Left ventricle myocardium superior (tissue), 1 donor: ENCODE measurements at regions not wholly inside any gene's neighbourhood (a gene's known extent, or its start where the extent isn't known, plus 50 kb on each side); places are given as distances from the start of the nearest gene placed in this dataset.
"Not testable (repeated sequence)": the region's sequence is repeated elsewhere in the genome, so short reads cannot be mapped to it uniquely, and the experiment has no call there.

Experiments used
- ATAC-seq: fragments of 200-7000 bp; cut with Tn5 transposase; one replicate; pipeline ENCODE4 v1.9.1; 2020; ENCODE audit warnings: mild to moderate bottlenecking, moderate library complexity
- DNase-seq: peaks from one replicate; pipeline ENCODE4 v3.0.0-alpha.2; 2020
- intact Hi-C: fragments of 100-400 bp; cut with micrococcal nuclease; formaldehyde crosslinking; loops from one replicate; pipeline ENCODE4 v1.11.0; 2022
- donor health status: DM: no; HTN: yes; CAD: no; lungs with severe emphysema.

- ATAC-seq: no peak
- intact Hi-C loops: no loop called here
- DNase-seq: no peak
Measured at GRCh38 chr12:97778111-97778510, 315.5 kb downstream of the RMST start.

- ATAC-seq: no peak
- intact Hi-C loops: no loop called here
- DNase-seq: no peak
Measured at GRCh38 chr12:97781342-97781741, 318.7 kb downstream of the RMST start.

- no peak for DNase-seq
- no peak for ATAC-seq
- intact Hi-C loops: no loop called here
Measured at GRCh38 chr12:97784904-97785303, 322.3 kb downstream of the RMST start.

GRCh38 chr12:97790281-97790680 is 327.7 kb downstream of the RMST start:
- no peak for ATAC-seq
- no peak for DNase-seq
- intact Hi-C loops: no loop called here

DNA sequence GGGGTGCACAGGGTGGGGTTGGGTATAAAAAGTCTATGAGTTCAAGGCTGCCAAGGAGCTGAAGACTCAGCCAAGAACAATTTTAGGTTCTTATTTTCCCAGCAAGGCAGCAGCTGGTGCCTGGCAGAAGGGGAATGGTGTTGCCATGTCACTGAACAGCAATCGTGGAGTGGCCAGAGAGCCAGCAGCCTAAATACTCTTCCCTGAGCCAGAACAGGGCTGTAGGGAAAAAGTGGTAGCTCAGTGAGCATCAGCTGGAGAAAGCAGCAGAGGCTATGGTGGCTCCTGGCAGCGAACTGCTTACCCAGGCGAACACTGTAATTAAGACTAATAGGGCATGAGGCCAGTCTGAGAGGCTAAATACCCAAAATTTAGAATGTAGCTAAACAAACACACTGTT is 334.9 kb downstream of the RMST start:
- intact Hi-C loops: no loop called here
- ATAC-seq: no peak

DNA sequence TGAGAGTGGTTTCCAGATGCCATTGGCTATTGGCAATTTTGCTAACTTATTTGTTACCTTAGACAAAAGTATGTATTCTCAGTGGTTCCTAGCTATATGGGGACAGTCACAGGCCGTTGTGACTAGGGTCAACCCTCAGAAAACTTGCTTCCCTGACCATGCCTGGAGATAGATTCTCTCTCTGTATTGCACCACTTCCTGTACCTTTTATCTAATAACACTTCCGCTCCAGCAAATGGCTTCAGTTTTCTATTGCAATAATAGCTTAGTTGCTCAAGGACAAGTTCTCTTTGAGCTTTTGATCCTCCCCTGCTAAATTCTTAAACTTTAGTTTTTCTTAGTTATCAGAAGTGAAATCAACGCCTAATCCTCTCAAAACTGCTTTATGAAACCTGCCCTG is 338.0 kb downstream of the RMST start:
- intact Hi-C loops: no loop called here
- ATAC-seq (no peak), DNase-seq (no peak)

More for the DNA sequence above, 334.9 kb downstream of the RMST start:
- no peak for DNase-seq

- no peak for ATAC-seq
- intact Hi-C loops: no loop called here
- DNase-seq: no peak
Measured at GRCh38 chr12:97801471-97802059, 339.0 kb downstream of the RMST start.

GRCh38 chr12:97805146-97805545 is 342.5 kb downstream of the RMST start:
- ATAC-seq (no peak), DNase-seq (no peak)
- intact Hi-C loops: no loop called here

DNA sequence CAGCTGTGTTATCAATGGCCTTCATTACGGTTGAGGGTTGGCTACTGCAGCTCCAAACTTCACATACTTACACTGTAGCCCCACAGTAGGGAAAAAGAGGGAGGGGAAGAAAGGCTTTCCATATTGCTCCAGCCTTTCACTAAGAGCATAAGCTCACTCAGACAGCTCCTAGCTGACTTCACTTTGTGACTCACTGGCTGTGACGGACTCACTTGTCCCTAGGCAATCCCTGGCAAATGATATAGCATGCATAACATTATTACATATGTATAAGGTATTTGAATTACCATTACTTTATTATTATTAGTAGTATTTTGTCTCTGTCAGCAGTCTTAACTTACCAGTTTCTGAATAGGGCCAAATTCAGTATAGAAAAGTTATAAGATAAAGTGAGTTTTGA is 350.7 kb downstream of the RMST start:
- intact Hi-C loops: no loop called here
- ATAC-seq (no peak), DNase-seq (no peak)

- intact Hi-C loops: no loop called here
- DNase-seq (no peak), ATAC-seq (no peak)
Measured at GRCh38 chr12:97821806-97822205, 359.2 kb downstream of the RMST start.

DNA sequence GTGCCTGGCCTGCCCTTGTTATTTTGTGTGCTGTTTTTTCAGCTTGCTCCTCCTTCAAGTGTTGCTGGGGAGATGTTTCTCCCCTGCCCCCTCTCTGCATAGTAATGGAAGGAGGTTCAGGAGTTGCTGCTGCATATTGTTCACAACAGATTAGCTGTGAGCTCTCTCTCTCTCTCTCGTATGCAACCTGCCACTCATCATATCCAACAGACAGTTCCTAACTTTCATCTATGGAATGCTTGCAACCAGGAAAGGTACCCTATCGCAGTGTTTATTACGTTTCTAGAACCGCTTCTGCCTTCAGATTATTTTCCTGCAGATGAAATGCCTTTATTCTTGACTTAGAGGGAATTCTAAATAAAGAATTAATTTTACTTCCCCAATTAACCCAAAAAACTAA is 372.9 kb downstream of the RMST start:
- intact Hi-C loops: no loop called here
- ATAC-seq: no peak

DNA sequence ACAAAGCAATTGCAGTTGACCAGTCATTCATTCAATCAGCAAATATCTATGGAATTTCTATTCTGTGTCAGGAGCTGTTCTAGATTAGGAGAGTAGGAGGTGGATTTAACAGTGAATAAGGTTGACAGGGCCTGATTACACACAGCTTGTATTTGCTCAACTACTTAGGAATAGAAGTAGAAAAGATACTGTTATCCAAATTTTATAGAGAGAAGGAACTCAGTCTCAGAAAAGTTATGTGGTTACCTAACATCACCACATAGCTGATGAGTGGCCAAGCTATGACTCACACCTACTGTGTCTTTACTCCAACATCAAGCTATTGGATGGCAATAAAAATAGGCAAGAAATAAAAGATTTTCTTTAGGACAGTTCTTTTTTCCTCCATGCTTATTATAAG is 374.8 kb downstream of the RMST start:
- ATAC-seq: no peak
- intact Hi-C loops: no loop called here
- no peak for DNase-seq

More for the DNA sequence above, 372.9 kb downstream of the RMST start:
- no peak for DNase-seq

- intact Hi-C loops: no loop called here
- no peak for ATAC-seq
- no peak for DNase-seq
Measured at GRCh38 chr12:97848051-97848450, 385.4 kb downstream of the RMST start.

DNA sequence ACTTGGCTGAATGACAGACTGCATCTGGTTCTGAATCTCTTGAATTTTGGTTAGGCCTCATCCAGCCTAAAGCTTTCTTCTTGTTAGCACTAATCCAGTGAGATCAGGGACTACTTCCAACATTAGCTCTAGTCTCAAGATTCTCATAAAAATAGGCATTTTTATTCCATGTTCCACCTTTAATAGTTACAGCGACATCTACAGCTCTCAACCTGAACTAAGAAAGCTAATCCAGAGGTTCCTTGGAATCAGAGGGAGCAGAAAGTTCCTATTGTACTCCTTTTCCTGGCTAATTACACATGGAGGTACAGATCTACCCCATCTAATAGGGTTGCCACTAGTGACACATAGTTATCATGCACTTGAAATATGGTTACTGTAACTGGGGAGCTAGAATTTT is 391.9 kb downstream of the RMST start:
- intact Hi-C loops: no loop called here
- ATAC-seq (no peak), DNase-seq (no peak)

GRCh38 chr12:97862072-97862471 is 399.5 kb downstream of the RMST start:
- DNase-seq: no peak
- no peak for ATAC-seq
- intact Hi-C loops: loop anchor here (5.0 kb wide), 1 partner anchor 235 kb away; no protein-coding TSS in a partner anchor

DNA sequence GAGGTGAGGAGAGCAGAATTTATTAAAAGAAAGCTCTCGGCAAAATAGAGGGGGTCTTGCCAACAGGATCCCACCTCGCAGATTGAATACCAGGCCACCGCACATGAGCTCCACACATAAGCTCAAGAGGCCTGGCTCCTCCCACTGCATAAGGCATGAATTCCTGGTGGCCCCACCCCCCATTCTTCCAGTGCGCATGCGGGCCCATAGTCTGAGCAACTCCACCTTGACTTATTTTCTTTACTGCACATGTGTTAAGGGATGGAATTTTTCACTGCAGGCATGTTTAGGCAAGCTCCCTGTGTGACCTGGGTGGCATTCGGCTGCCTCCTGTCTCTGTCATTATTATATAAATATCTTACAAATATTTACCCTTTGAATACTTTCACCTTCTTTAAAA is 412.5 kb downstream of the RMST start:
- no peak for ATAC-seq
- intact Hi-C loops: no loop called here
- no peak for DNase-seq

DNA sequence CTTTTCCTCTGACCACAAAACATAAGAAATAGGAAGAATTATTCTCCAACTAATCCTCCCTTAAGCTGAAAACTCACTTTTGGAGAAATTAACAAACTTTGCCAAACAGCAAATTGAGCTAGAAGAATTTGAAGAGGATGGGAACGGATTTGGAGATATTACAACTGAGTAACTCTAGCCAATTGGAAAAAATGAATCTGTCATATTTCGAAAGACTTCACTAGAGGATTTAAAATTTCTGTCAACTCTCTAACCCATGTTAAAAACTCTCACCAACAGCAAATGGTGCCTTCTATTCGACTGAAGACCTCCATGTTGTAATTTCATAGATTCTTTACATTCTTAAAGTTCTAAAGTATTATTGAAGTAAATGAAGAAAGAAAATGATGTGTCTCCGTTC is 414.2 kb downstream of the RMST start:
- no peak for DNase-seq
- intact Hi-C loops: no loop called here
- no peak for ATAC-seq

- intact Hi-C loops: no loop called here
- no peak for ATAC-seq
- no peak for DNase-seq
Measured at GRCh38 chr12:97877404-97877803, 414.8 kb downstream of the RMST start.

DNA sequence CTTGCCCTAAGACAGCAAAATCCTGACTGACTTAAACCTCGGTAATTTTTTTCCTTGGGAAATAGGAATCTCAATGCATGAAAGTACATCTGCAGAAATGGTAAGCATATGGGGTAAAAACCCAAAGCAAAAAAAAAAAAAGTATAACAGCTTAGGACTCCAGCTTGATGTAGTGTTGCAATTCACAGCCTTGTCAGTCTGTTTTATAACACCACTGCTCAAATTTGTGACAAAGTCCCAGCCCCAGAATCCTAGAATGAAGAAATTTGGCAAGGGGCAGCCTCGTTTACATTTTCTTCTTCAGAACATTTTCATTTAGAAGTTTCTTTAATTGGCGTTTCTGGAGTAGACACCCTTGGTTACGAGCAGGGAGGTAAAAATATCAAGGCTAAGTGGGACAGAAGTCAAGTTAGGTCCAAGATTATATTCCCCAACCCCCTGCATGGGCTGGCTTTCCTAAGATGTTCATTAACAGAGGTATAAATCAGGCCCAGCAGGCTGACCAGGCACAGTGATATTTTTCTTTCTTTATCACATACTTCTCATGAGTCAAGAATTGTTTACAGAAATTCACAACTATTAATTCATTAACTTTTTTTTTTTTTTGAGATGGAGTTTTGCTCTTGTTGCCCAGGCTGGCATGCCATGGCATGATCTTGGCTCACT is 424.0 kb downstream of the RMST start:
- intact Hi-C loops: no loop called here
- ATAC-seq (no peak), DNase-seq (no peak)

- intact Hi-C loops, DNase-seq, ATAC-seq: not testable (repeated sequence)
Measured at GRCh38 chr12:97897881-97898280, 435.3 kb downstream of the RMST start.

DNA sequence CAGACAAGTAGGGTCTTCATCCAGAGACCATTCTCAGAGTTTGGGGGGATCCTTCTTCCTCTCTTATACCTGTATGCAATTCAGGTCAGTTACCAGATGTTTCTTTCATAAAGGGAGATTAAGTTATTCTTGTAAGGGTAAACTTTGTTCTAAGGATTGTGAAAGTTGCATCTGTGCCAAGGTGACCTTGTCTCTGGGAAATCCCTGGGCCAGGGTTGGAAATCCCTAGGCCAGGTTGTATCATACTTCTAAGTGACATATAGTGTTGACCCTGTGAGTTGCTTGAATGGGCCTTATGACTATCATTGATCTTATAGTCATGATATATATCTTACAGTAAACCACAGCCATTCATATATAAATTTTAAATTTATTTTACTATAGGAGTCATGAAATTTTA is 436.9 kb downstream of the RMST start:
- intact Hi-C loops: no loop called here
- ATAC-seq (no peak), DNase-seq (no peak)
